ENCODE measurements at regions not wholly inside any gene's neighbourhood (a gene's known extent, or its start where the extent isn't known, plus 50 kb on each side); places are given as distances from the start of the nearest gene placed in this dataset.

DNA sequence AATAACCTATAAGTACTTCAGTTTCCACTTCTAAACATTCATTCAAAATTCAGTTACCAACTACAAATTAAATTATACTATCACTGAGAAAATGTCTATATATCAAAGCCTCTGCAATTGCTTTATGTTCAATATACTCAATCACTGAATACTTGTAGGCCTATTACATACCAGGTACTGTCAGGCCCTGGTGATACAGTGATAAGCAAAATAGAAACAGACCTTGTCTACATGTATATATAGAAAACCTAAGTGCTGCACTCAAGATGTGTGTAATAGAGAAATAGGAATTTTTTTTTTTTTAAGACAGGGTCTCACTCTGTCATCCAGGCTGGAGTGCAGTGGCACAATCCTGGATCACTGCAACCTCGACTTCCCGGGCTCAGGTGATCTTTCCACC is 53.7 kb upstream of the PHF14 start:
- Mint-ChIP-seq H3K27me3 (ENCODE audit: insufficient read depth) (no peaks in the 10 kb centered on the region), H3K4me1 (no peaks in the 10 kb centered on the region), H3K4me3 (no peak overlapping the region), H3K27ac (no peak overlapping the region), H3K9me3 (no peaks in the 10 kb centered on the region), H3K36me3 (ENCODE audit: low read depth) (no peaks in the 10 kb centered on the region)
- TF ChIP-seq, protein P1, sequence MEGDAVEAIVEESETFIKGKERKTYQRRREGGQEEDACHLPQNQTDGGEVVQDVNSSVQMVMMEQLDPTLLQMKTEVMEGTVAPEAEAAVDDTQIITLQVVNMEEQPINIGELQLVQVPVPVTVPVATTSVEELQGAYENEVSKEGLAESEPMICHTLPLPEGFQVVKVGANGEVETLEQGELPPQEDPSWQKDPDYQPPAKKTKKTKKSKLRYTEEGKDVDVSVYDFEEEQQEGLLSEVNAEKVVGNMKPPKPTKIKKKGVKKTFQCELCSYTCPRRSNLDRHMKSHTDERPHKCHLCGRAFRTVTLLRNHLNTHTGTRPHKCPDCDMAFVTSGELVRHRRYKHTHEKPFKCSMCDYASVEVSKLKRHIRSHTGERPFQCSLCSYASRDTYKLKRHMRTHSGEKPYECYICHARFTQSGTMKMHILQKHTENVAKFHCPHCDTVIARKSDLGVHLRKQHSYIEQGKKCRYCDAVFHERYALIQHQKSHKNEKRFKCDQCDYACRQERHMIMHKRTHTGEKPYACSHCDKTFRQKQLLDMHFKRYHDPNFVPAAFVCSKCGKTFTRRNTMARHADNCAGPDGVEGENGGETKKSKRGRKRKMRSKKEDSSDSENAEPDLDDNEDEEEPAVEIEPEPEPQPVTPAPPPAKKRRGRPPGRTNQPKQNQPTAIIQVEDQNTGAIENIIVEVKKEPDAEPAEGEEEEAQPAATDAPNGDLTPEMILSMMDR (conservative IDR thresholded peaks at IDR 0.05), result no peak
- 88% methylated on average over 2 of the region's 2 CpGs; no CpG with 5 or more reads in 1 of the 2 experiments for WGBS, 2 experiments (ENCODE audit: insufficient coverage in 1 of 2, insufficient read length in 1 of 2)
- H3K27me3 ChIP-seq (ENCODE audit: control insufficient read depth, insufficient read depth, low read length, poor library complexity, severe bottlenecking), result no peaks in the 10 kb centered on the region
- no peaks in the 10 kb centered on the region for H3K36me3 ChIP-seq (ENCODE audit: control insufficient read depth, insufficient read depth, low read length)
- H3K4me1 ChIP-seq (ENCODE audit: control insufficient read depth, insufficient read depth, low read length), result no peaks in the 10 kb centered on the region
- H3K9ac ChIP-seq (ENCODE audit: extremely low read depth, low read length, poor library complexity, severe bottlenecking), result no peak overlapping the region
- no peak overlapping the region for H3K4me3 ChIP-seq (ENCODE audit: low read length)
- H3K27ac ChIP-seq (ENCODE audit: low read depth, low read length), result no peak overlapping the region
- no peak for DNase-seq
- H3K9me3 ChIP-seq (ENCODE audit: control insufficient read depth, low read length), result no peaks in the 10 kb centered on the region
